KOPT-K1 (cell line): ENCODE measurements at regions not wholly inside any gene's neighbourhood (a gene's known extent, or its start where the extent isn't known, plus 50 kb on each side); places are given as distances from the start of the nearest gene placed in this dataset.

Experiments
- H3K27ac ChIP-seq: fragments of 200-600 bp; sonication (generic); 2 replicates; pipeline ENCODE4 v1.5.1; 2016; ENCODE audit warnings: antibody characterized with exemption, mild to moderate bottlenecking, low read depth, low read length; ENCODE audit not compliant: poor library complexity, severe bottlenecking
- H3K36me3 ChIP-seq: fragments of 200-600 bp; sonication (generic); 2 replicates; pipeline ENCODE4 v1.5.1; 2017; ENCODE audit warnings: antibody characterized with exemption, mild to moderate bottlenecking, low read length, moderate library complexity; ENCODE audit not compliant: insufficient read depth
- H3K9me3 ChIP-seq: fragments of 200-600 bp; sonication (generic); 2 replicates; pipeline ENCODE4 v1.5.1; 2017; ENCODE audit warnings: antibody characterized with exemption, low read length, mild to moderate bottlenecking; ENCODE audit not compliant: insufficient read depth, poor library complexity, severe bottlenecking

DNA sequence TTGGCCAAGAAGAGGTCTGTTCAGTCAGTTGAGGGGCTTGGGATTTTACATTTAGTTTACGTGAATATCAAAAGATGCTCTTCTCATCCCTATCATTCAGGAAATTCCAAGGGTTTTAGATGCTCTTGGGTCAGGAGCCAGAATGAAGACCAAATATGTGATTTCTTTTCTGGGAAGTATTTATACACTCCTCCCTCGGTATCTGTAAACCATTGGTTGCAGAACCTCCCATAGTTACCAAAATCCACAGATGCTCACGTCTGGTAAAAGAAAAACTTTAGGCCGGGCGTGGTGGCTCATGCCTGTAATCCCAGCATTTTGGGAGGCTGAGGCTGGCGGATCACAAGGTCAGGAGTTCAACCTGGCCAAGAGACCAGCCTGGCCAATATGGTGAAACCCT, 75.9 kb downstream of the TNFAIP2 start:
- Histone ChIP-seq H3K36me3 (no peaks in the 10 kb centered on the region), H3K9me3 (peaks cover 18% of the 10 kb centered on the region), H3K27ac (no peak overlapping the region)

DNA sequence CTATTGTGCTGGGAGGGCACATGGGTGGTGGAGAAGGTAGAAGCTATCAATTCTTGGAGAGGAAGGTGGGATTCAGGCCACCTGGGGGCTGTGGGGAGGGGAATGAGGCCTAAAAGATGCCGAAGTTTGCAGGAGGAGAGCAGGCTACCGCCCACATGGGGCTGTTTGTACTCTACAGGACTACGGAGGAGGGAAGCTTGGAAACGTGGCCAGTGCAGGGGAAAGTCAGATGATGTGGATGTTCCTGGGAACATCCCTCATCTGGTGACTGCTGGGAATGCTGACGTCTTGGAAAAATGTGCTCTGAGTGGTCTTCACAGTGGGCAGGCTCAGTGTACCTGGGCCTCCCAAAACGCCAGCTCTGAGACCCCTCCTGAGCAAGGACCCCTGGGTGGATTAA, 78.5 kb downstream of the TNFAIP2 start:
- Histone ChIP-seq H3K36me3 (no peaks in the 10 kb centered on the region), H3K9me3 (peaks cover 30% of the 10 kb centered on the region), H3K27ac (no peak overlapping the region)

- no peak overlapping the region for H3K27ac ChIP-seq
- peaks cover 30% of the 10 kb centered on the region for H3K9me3 ChIP-seq
- no peaks in the 10 kb centered on the region for H3K36me3 ChIP-seq
Measured at GRCh38 chr14:103204852-103205540, 81.7 kb downstream of the TNFAIP2 start.

DNA sequence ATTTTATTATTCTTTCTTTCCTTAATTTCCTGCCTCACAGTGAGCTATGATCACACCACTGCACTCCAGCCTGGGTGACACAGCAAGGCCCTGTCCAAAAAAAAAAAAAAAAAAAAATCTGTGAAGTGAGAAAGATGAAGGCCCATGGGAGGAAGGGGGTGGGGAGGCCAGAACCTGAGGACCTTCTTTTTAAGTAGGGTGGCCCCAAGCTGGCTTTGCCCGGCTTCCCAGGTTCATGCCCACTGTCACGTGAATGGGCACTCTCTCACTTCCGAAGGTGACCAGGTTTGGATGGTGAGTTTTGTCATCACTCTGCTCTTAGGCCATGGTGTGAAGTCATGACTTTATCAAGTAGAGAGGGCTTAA, 82.3 kb downstream of the TNFAIP2 start:
- H3K27ac ChIP-seq = no peak overlapping the region

GRCh38 chr14:103206023-103206481, 82.8 kb downstream of the TNFAIP2 start:
- no peaks in the 10 kb centered on the region for H3K36me3 ChIP-seq
- no peak overlapping the region for H3K27ac ChIP-seq
- peaks cover 28% of the 10 kb centered on the region for H3K9me3 ChIP-seq

More for the DNA sequence above, 82.3 kb downstream of the TNFAIP2 start:
- peaks cover 30% of the 10 kb centered on the region for H3K9me3 ChIP-seq
- H3K36me3 ChIP-seq = no peaks in the 10 kb centered on the region

GRCh38 chr14:103206836-103207387, 83.7 kb downstream of the TNFAIP2 start:
- H3K36me3 ChIP-seq = no peaks in the 10 kb centered on the region
- H3K27ac ChIP-seq = no peak overlapping the region
- peaks cover 20% of the 10 kb centered on the region for H3K9me3 ChIP-seq

DNA sequence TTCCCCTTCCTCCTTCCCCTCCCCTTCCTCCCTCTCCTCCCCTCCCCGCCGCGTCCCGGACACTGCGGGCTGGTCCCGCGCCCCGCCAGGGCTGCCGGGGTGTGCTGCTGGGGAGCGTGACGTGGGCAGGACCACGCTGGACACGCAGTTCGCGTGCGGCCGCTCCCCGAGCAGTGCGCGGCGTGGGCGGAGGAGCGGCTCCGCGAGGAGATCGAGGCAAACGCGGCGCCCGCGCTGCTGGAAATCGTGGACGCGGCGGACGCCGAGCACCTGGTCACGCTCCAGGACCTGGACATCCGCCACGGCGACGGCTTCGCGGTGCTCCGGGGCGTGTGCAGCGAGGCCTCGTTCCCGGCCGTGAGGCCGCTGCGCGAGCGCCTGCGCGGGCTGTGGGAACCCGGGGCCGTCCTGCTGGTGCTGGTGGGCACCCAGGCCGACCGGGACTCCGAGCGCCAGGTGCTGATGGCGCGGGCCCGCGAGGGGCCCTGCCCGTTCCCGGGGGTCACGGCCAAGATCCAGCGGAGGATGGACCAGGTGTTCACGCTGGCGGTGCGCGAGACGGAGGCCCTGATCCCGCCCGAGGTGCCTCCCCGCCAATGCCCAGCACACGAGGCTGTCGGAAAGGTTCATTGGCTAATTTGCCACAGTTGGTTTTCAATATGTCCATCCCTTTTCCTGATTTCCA, 84.3 kb downstream of the TNFAIP2 start:
- Histone ChIP-seq H3K36me3 (no peaks in the 10 kb centered on the region), H3K9me3 (peaks cover 18% of the 10 kb centered on the region), H3K27ac (no peak overlapping the region)

GRCh38 chr14:103209054-103209453, 85.8 kb downstream of the TNFAIP2 start:
- Histone ChIP-seq H3K9me3 (peaks cover 13% of the 10 kb centered on the region), H3K36me3 (no peaks in the 10 kb centered on the region), H3K27ac (no peak overlapping the region)

DNA sequence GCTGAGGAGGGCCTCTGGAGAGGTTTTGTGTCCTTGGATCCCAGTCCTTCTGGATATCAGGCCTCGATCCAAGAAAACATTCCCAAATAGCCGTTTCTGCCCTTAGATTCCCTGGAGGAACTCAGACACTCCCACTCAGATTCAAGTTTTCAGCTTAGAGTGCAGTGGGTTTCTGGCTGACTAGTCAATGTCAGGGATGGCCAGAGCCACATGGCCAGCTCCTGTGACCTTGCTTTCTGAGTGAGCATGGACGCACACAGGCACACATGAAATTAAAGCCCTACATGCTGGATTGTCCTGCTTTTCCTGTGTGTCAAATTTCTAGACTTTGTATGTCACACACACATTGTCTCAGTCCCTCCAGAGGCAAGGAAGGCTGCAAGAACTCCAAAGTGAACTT, 86.2 kb downstream of the TNFAIP2 start:
- Histone ChIP-seq H3K9me3 (peaks cover 8% of the 10 kb centered on the region), H3K27ac (no peak overlapping the region), H3K36me3 (no peaks in the 10 kb centered on the region)

DNA sequence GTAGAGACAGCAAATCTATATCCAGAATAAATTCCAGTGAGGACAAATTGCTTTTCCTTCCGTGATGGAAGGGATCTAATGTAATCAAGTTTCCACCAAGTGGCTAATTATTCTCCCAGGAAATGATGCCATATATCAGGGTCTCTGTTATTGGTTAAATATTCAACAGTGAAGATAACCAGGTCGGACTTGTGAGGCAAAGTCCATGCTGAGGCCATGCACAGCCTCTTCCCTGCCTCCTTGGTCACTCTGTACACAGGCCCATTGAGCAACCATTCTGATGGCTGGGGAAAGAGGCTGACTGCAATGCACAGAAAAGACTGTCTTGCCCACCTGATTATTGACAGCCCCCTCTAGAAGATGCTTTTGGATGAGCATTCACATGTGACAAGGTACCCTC, 90.1 kb downstream of the TNFAIP2 start:
- no peak overlapping the region for H3K27ac ChIP-seq
- peaks cover 4% of the 10 kb centered on the region for H3K9me3 ChIP-seq

GRCh38 chr14:103214461-103214958, 91.2 kb downstream of the TNFAIP2 start:
- Histone ChIP-seq H3K36me3 (no peaks in the 10 kb centered on the region), H3K9me3 (peaks cover 4% of the 10 kb centered on the region), H3K27ac (no peak overlapping the region)

More for the DNA sequence above, 90.1 kb downstream of the TNFAIP2 start:
- no peaks in the 10 kb centered on the region for H3K36me3 ChIP-seq

GRCh38 chr14:103216399-103216798, 93.1 kb downstream of the TNFAIP2 start:
- no peaks in the 10 kb centered on the region for H3K36me3 ChIP-seq

DNA sequence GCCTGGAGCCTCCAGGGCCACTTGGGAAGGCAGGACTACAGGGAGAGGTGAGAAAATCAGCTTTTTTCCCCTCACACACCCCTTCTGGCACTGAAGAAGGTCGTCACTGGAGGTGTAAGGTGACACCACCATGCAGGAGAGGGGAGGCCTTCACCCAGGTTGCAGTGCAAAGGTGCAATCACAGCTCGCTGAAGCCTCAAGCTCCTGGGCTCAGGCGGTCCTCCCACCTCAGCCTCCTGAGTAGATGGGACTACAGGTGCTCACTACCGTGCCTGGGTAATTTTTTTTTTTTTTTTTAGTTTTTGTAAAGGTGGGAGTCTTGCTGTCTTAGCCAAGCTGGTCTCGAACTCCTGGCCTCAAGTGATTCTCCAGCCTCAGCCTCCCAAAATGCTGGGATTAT, 93.6 kb downstream of the TNFAIP2 start:
- H3K36me3 ChIP-seq = no peaks in the 10 kb centered on the region
- H3K27ac ChIP-seq = no peak overlapping the region
- H3K9me3 ChIP-seq = peaks cover 4% of the 10 kb centered on the region

More at GRCh38 chr14:103216399-103216798, 93.1 kb downstream of the TNFAIP2 start:
- Histone ChIP-seq H3K9me3 (peaks cover 4% of the 10 kb centered on the region), H3K27ac (no peak overlapping the region)

DNA sequence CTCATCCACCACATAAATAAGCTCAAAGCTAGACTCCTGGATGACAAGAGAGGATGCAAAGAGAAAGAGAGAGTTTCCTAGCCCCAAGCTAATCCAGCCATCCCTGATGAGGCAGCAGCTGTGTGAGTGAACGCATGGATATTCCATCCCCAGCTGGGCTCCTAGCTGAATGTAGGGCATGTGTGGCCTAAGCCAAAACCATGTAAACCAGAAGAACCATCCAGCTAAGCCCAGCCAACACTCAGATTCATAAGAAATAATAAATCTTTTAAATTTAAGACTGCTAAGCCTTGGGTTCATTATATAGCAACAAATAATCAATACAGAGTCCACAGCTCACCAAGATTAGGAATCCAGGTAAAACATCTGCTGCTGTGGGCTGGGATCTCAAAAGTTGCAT, 94.3 kb downstream of the TNFAIP2 start:
- Histone ChIP-seq H3K27ac (no peak overlapping the region), H3K9me3 (peaks cover 4% of the 10 kb centered on the region), H3K36me3 (no peaks in the 10 kb centered on the region)

DNA sequence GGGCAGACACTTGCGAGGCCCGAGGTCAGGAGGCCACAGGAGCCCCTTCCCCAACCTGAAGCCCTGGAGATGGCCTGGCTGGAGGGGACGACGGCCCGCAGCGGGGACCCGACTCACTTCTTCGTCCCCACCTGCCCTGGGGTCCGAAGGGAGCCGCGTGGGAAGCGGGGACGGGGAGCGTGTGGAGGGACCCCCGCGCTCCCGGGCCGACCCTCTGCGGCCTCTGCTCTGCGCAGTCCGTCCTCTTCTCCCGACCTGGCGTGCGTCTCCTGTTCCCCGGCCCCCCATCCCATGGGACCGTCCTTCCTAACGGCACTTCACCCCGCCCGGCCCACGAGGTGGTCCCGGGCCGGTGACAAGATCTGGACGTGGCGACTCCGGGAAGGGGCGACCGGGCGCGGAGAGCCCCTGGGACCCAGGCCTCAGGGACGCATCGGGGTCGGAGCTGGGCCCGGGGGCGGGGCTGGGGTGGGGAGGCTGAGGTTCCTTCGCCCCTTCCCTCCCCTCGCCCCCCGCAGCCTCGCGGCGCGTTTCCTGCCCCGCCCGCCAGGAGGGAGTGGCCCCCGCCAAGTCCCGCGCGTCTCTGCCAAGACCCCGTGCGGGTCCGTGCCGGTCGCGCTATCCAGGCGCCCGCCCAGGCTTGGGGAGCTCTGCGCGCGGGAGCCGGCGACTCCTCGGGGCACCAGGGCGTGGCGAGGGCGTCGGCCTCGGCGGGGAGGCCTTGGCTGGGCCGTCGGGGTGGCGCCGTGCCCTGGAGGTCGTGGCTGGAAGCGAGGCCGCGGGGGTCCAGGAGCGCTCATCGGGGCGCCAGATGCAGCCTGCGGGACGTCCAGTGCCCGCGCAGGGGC, 97.1 kb downstream of the TNFAIP2 start:
- Histone ChIP-seq H3K27ac (no peak overlapping the region), H3K36me3 (no peaks in the 10 kb centered on the region), H3K9me3 (peaks cover 4% of the 10 kb centered on the region)
